Femur (tissue), 1 donor: ENCODE measurements at regions not wholly inside any gene's neighbourhood (a gene's known extent, or its start where the extent isn't known, plus 50 kb on each side); places are given as distances from the start of the nearest gene placed in this dataset.
"Not testable (repeated sequence)": the region's sequence is repeated elsewhere in the genome, so short reads cannot be mapped to it uniquely, and the experiment has no call there.

ENCODE experiments used
- DNase-seq: peaks from one replicate; pipeline ENCODE4 v3.0.0-alpha.2; 2017

DNA sequence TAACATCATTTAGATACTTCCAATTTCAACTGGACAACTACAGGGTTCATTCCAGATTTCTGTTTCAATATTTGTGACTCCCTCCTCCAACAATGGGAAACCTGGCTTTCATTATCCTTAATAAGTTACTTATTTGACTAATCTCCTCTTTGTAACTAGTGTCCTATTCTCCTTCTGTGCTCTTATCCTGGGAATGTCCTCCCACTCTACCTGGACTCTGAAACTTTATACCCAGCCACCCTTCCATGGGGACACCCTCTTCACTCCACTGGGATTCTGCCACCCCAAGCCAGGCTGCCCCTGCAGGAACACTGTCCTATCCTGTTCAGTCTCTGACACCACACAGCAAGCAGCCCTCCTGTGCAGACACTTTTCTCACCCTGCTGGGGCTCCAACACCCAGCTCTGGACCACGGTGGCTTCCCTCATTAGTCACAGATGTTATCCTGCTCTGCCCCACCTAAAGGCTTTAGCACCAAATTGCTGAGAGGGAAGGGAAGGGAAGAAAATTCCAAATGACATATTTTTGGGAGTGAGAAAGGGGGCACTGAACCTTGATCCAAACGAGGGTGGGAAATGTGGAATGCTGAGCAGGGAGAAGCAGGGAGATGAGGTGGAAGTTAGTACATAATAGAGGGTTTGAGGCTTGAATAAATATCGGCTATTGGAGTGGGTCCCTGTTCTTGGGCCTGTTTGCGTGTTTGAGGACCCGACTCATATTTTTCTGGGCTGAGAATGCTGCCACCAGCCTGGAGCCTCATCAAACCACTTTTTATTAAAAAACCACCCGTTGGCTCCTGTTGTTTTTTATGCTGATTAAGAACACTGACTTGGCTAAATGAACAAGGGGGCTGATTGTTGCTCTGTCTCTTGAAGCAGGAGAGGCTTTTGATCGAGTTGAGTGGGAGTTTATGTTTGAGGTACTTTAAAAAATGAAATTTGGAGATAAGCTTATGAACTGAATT, 54.0 kb upstream of the AKIRIN2 start:
- peak; percentile 34 for DNase-seq

DNA sequence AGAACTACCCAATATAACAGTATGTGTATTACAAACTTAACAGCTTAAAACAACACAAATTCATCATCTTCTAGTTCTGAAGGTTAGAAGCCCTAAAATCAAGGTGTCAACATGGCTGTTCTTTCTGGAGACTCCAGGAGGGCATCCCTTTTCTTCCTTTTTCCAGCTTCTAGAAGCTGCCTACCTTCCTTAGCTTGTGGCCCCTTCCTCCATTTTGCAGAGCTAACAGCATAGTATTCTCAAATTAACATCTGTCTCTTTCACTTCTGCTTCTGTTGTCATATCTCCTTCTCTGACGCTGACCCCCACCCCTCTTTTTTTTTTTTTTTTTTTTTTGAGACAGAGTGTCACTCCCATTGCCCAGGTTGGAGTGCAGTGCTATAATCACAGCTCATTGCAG, 52.8 kb upstream of the AKIRIN2 start:
- no peak for DNase-seq

DNA sequence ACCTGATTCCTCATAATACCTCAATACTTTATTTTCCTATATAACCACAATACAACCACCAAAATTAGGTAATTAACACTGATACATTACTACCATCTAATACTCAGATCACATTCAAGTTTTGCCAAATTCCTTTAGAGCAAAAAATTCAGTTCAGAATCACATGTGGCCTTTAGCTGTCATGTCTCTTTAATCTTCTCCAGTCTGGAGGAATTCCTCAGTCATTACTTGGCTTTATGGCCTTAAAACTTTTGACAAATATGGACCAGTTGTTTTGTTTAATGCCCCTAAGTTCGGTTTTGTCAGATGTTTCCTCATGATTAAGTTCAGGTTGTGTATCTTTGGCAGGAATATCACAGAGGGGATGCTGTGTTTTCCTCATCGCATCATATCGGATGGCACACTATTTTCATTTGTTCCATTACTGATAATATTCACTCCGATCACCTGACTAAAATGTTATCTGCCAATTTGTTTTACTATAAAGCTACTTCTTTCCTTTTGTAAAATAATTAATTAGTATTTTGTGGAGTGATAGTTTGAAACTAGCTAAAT, 51.2 kb upstream of the AKIRIN2 start:
- DNase-seq, result no peak

DNA sequence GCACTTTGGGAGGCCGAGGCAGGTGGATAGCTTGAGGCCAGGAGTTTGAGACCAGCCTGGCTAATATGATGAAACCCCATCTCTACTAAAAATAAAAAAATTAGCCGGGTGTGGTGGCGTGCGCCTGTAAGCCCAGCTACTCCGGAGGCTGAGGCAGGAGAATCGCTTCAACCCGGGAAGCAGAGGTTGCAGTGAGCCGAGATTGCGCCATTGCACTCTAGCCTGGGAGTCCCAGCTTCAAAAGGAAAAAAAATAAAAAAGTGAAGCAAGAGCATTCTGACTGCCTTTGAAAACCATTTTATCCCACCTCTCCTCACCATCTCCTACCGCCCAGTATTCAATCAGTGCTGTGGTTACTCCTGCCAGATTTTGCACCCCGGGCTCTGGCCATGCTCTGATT, 50.5 kb upstream of the AKIRIN2 start:
- DNase-seq, result not testable (repeated sequence)
